SU-DHL-6 (cell line): ENCODE measurements at regions not wholly inside any gene's neighbourhood (a gene's known extent, or its start where the extent isn't known, plus 50 kb on each side); places are given as distances from the start of the nearest gene placed in this dataset.

Source experiments
- EZH2phosphoT487 ChIP-seq: fragments of 200-600 bp; sonication (generic), shearing (Covaris generic); conservative IDR thresholded peaks from 2 replicates; pipeline ENCODE4 v1.6.1; 2018; ENCODE audit warnings: mild to moderate bottlenecking, antibody characterized with exemption, low read length, moderate library complexity, mixed read lengths
- TF ChIP-seq, protein P1 (sequence below): fragments of 200-600 bp; sonication (generic); IDR thresholded peaks from one replicate; pipeline ENCODE4 v1.5.1; 2017; ENCODE audit warnings: antibody characterized with exemption, mild to moderate bottlenecking, low read length, moderate library complexity; ENCODE audit not compliant: insufficient read depth, poor library complexity, severe bottlenecking

DNA sequence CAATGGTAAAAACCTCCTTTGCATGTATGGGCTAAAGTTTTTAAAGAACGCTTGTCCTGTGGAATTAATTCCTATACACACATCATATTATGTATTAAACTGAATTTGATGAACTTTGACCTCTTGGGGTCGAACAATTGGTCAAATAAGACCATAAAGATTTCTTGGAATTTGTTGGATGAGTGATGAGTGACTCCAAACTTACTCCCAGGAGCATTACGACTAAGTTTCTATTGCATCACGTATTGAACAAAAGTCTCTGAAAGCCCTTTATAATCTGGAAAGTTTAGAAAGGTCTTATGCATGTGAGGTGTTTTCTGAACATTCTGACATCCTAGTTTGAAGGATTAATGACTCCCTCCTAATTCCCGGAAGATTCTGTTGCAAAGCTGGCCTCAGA is 126.9 kb upstream of the BMP5 start:
- TF ChIP-seq, protein P1, sequence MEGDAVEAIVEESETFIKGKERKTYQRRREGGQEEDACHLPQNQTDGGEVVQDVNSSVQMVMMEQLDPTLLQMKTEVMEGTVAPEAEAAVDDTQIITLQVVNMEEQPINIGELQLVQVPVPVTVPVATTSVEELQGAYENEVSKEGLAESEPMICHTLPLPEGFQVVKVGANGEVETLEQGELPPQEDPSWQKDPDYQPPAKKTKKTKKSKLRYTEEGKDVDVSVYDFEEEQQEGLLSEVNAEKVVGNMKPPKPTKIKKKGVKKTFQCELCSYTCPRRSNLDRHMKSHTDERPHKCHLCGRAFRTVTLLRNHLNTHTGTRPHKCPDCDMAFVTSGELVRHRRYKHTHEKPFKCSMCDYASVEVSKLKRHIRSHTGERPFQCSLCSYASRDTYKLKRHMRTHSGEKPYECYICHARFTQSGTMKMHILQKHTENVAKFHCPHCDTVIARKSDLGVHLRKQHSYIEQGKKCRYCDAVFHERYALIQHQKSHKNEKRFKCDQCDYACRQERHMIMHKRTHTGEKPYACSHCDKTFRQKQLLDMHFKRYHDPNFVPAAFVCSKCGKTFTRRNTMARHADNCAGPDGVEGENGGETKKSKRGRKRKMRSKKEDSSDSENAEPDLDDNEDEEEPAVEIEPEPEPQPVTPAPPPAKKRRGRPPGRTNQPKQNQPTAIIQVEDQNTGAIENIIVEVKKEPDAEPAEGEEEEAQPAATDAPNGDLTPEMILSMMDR = no peak
- TF ChIP-seq EZH2phosphoT487 = no peak
